ENCODE measurements at regions not wholly inside any gene's neighbourhood (a gene's known extent, or its start where the extent isn't known, plus 50 kb on each side); places are given as distances from the start of the nearest gene placed in this dataset.
A peak's percentile ranks its signal among the peaks of the same experiment; 100 is the strongest.

GRCh38 chr5:124976086-124976485 is 229.6 kb upstream of the ZNF608 start:
- H3K9me3 Mint-ChIP-seq (ENCODE audit: unreplicated experiment) = peaks cover 5% of the 10 kb centered on the region
- no peak overlapping the region for H3K4me3 Mint-ChIP-seq (ENCODE audit: unreplicated experiment)
- no peak for DNase-seq
- TF ChIP-seq CTCF (IDR thresholded peaks at IDR 0.05; ENCODE audit: partially characterized antibody, unreplicated experiment) = no peak
- H3K4me1 Mint-ChIP-seq (ENCODE audit: low read depth, unreplicated experiment) = peaks cover 35% of the 10 kb centered on the region
- no peak overlapping the region for H3K27ac Mint-ChIP-seq (ENCODE audit: unreplicated experiment)
- H3K36me3 Mint-ChIP-seq (ENCODE audit: unreplicated experiment) = no peaks in the 10 kb centered on the region
- no peaks in the 10 kb centered on the region for H3K27me3 Mint-ChIP-seq (ENCODE audit: unreplicated experiment)

GRCh38 chr5:124979251-124979650 is 232.8 kb upstream of the ZNF608 start:
- peaks cover 5% of the 10 kb centered on the region for H3K9me3 Mint-ChIP-seq (ENCODE audit: unreplicated experiment)
- no peak for TF ChIP-seq CTCF (IDR thresholded peaks at IDR 0.05; ENCODE audit: partially characterized antibody, unreplicated experiment)
- H3K4me3 Mint-ChIP-seq (ENCODE audit: unreplicated experiment) = peak overlapping the region; percentile 56
- no peaks in the 10 kb centered on the region for H3K36me3 Mint-ChIP-seq (ENCODE audit: unreplicated experiment)
- peaks cover 6% of the 10 kb centered on the region for H3K27me3 Mint-ChIP-seq (ENCODE audit: unreplicated experiment)
- peak overlapping the region; percentile 84 for H3K27ac Mint-ChIP-seq (ENCODE audit: unreplicated experiment)
- peaks cover 34% of the 10 kb centered on the region for H3K4me1 Mint-ChIP-seq (ENCODE audit: low read depth, unreplicated experiment)
- DNase-seq = no peak

- Mint-ChIP-seq H3K27me3 (ENCODE audit: unreplicated experiment) (peaks cover 6% of the 10 kb centered on the region), H3K36me3 (ENCODE audit: unreplicated experiment) (no peaks in the 10 kb centered on the region), H3K4me1 (ENCODE audit: low read depth, unreplicated experiment) (peaks cover 34% of the 10 kb centered on the region), H3K4me3 (ENCODE audit: unreplicated experiment) (peak overlapping the region; percentile 27), H3K27ac (ENCODE audit: unreplicated experiment) (peak overlapping the region; percentile 56), H3K9me3 (ENCODE audit: unreplicated experiment) (peaks cover 2% of the 10 kb centered on the region)
- TF ChIP-seq CTCF (IDR thresholded peaks at IDR 0.05; ENCODE audit: partially characterized antibody, unreplicated experiment) = no peak
- DNase-seq = no peak
Measured at GRCh38 chr5:124980163-124980941, 233.9 kb upstream of the ZNF608 start.

- H3K27ac Mint-ChIP-seq (ENCODE audit: unreplicated experiment) = no peak overlapping the region
- H3K4me3 Mint-ChIP-seq (ENCODE audit: unreplicated experiment) = peak overlapping the region; percentile 4
Measured at GRCh38 chr5:124981901-124982300, 235.5 kb upstream of the ZNF608 start.

More at GRCh38 chr5:124981901-124982300, 235.5 kb upstream of the ZNF608 start:
- DNase-seq = no peak
- peaks cover 2% of the 10 kb centered on the region for H3K9me3 Mint-ChIP-seq (ENCODE audit: unreplicated experiment)
- peaks cover 6% of the 10 kb centered on the region for H3K27me3 Mint-ChIP-seq (ENCODE audit: unreplicated experiment)
- no peak for TF ChIP-seq CTCF (IDR thresholded peaks at IDR 0.05; ENCODE audit: partially characterized antibody, unreplicated experiment)
- peaks cover 34% of the 10 kb centered on the region for H3K4me1 Mint-ChIP-seq (ENCODE audit: low read depth, unreplicated experiment)
- peaks cover 4% of the 10 kb centered on the region for H3K36me3 Mint-ChIP-seq (ENCODE audit: unreplicated experiment)

All from glutamatergic neuron (in vitro differentiated cells).